HEK293 (cell line): ENCODE measurements at regions not wholly inside any gene's neighbourhood (a gene's known extent, or its start where the extent isn't known, plus 50 kb on each side); places are given as distances from the start of the nearest gene placed in this dataset.
"Not testable (repeated sequence)": the region's sequence is repeated elsewhere in the genome, so short reads cannot be mapped to it uniquely, and the experiment has no call there.

Experiments used
- CTCF ChIA-PET: fragments of 350-600 bp; formaldehyde crosslinking; extraction: SDS; loops from one replicate; lab custom pipeline; 2021; ENCODE audit warnings: antibody characterized with exemption; lab: Yijun Ruan, JAX
- POLR2A ChIA-PET: fragments of 300-600 bp; formaldehyde crosslinking; extraction: SDS; loops from one replicate; lab custom pipeline; 2020; ENCODE audit warnings: antibody characterized with exemption, inconsistent platforms; lab: Yijun Ruan, JAX
- H3K27ac ChIP-seq: fragments of 200-500 bp; sonication (Bioruptor generic); 2 replicates; pipeline ENCODE4 v1.5.1; 2014; ENCODE audit warnings: low read depth, low read length, control low read depth, inconsistent platforms; ENCODE audit errors: extremely low read depth
- H3K36me3 ChIP-seq, 2 experiments: fragments of 200-500 bp in 1 of 2; sonication (Bioruptor generic) in 1 of 2; 1 replicate in 1 of 2; 2 replicates in 1 of 2; pipeline ENCODE4 v1.5.1; 2014 to 2017; ENCODE audit warnings: inconsistent platforms in 2 of 2, low read length in 2 of 2; ENCODE audit not compliant: control insufficient read depth in 2 of 2, insufficient read depth in 1 of 2
- H3K4me1 ChIP-seq: fragments of 200-500 bp; sonication (Bioruptor generic); 2 replicates; pipeline ENCODE4 v1.5.1; 2014; ENCODE audit warnings: mild to moderate bottlenecking, low read length, inconsistent platforms; ENCODE audit not compliant: control insufficient read depth, insufficient read depth
- H3K4me3 ChIP-seq: 2 replicates; pipeline ENCODE4 v1.5.1; 2011; ENCODE audit warnings: low read depth, mild to moderate bottlenecking, control low read depth, low read length, moderate library complexity
- H3K9me3 ChIP-seq: fragments of 200-500 bp; sonication (Bioruptor generic); 2 replicates; pipeline ENCODE4 v1.5.1; 2014; ENCODE audit warnings: low read depth, low read length, inconsistent platforms; ENCODE audit not compliant: control insufficient read depth, insufficient read depth
- CTCF ChIP-seq: fragments of 450-650 bp; formaldehyde crosslinking; IDR thresholded peaks from 2 replicates; pipeline ENCODE4 v1.5.1; 2016; ENCODE audit warnings: missing biosample characterization, missing genetic modification characterization
- PRDM1 ChIP-seq: fragments of 450-650 bp; formaldehyde crosslinking; IDR thresholded peaks from 2 replicates; pipeline ENCODE4; 2016; ENCODE audit warnings: missing biosample characterization, missing genetic modification characterization
- SP2 ChIP-seq: fragments of 450-650 bp; formaldehyde crosslinking; IDR thresholded peaks from 2 replicates; pipeline ENCODE4 v1.5.1; 2016; ENCODE audit warnings: missing biosample characterization, missing genetic modification characterization
- TSHZ1 ChIP-seq: fragments of 450-650 bp; formaldehyde crosslinking; IDR thresholded peaks from 2 replicates; pipeline ENCODE4 v1.5.1; 2016; ENCODE audit warnings: missing biosample characterization, missing genetic modification characterization, borderline replicate concordance
- ZBTB20 ChIP-seq: fragments of 450-650 bp; formaldehyde crosslinking; IDR thresholded peaks from 2 replicates; pipeline ENCODE4 v1.5.1; 2016; ENCODE audit warnings: missing biosample characterization, missing genetic modification characterization
- ZFP37 ChIP-seq: fragments of 450-650 bp; formaldehyde crosslinking; IDR thresholded peaks from 2 replicates; pipeline ENCODE4 v1.5.1; 2016; ENCODE audit warnings: missing biosample characterization, missing genetic modification characterization
- ZFP69B ChIP-seq: fragments of 450-650 bp; formaldehyde crosslinking; IDR thresholded peaks from 2 replicates; pipeline ENCODE4 v1.5.1; 2016; ENCODE audit warnings: missing biosample characterization, missing genetic modification characterization
- ZNF140 ChIP-seq: fragments of 450-650 bp; formaldehyde crosslinking; IDR thresholded peaks from 2 replicates; pipeline ENCODE4 v1.5.1; 2016; ENCODE audit warnings: missing biosample characterization, missing genetic modification characterization
- ZNF2 ChIP-seq: fragments of 450-650 bp; formaldehyde crosslinking; IDR thresholded peaks from 2 replicates; pipeline ENCODE4 v1.5.1; 2016; ENCODE audit warnings: missing biosample characterization, missing genetic modification characterization
- ZNF26 ChIP-seq: fragments of 450-650 bp; formaldehyde crosslinking; IDR thresholded peaks from 2 replicates; pipeline ENCODE4 v1.5.1; 2016; ENCODE audit warnings: missing biosample characterization, missing genetic modification characterization
- ZNF311 ChIP-seq: fragments of 450-650 bp; formaldehyde crosslinking; IDR thresholded peaks from 2 replicates; pipeline ENCODE4 v1.5.1; 2017; ENCODE audit warnings: missing biosample characterization, missing genetic modification characterization, borderline replicate concordance
- ZNF341 ChIP-seq: fragments of 450-650 bp; formaldehyde crosslinking; IDR thresholded peaks from 2 replicates; pipeline ENCODE4; 2016; ENCODE audit warnings: low read depth, missing biosample characterization, missing genetic modification characterization
- ZNF426 ChIP-seq: fragments of 450-650 bp; formaldehyde crosslinking; IDR thresholded peaks from 2 replicates; pipeline ENCODE4 v1.5.1; 2017; ENCODE audit warnings: missing biosample characterization, missing genetic modification characterization, mild to moderate bottlenecking, inconsistent platforms, moderate library complexity
- ZNF530 ChIP-seq: fragments of 450-650 bp; formaldehyde crosslinking; IDR thresholded peaks from 2 replicates; pipeline ENCODE4 v1.5.1; 2016; ENCODE audit warnings: low read depth, missing biosample characterization, missing genetic modification characterization
- ZNF544 ChIP-seq: fragments of 450-650 bp; formaldehyde crosslinking; IDR thresholded peaks from 2 replicates; pipeline ENCODE4 v1.5.0; 2017; ENCODE audit warnings: missing biosample characterization, missing genetic modification characterization
- ZNF555 ChIP-seq: fragments of 450-650 bp; formaldehyde crosslinking; conservative IDR thresholded peaks from 2 replicates; pipeline ENCODE4 v1.5.1; 2017; ENCODE audit warnings: missing biosample characterization, mild to moderate bottlenecking, missing genetic modification characterization, inconsistent platforms
- ZNF596 ChIP-seq: fragments of 450-650 bp; IDR thresholded peaks from 2 replicates; pipeline ENCODE4 v1.5.0; 2018; ENCODE audit warnings: missing biosample characterization, mild to moderate bottlenecking, missing genetic modification characterization, moderate library complexity
- ZNF639 ChIP-seq: fragments of 450-650 bp; formaldehyde crosslinking; IDR thresholded peaks from 2 replicates; pipeline ENCODE4 v1.5.1; 2016; ENCODE audit warnings: missing biosample characterization, missing genetic modification characterization
- ZNF704 ChIP-seq: fragments of 450-650 bp; formaldehyde crosslinking; IDR thresholded peaks from 2 replicates; pipeline ENCODE4 v1.5.1; 2016; ENCODE audit warnings: missing biosample characterization, missing genetic modification characterization
- ZNF76 ChIP-seq: fragments of 450-650 bp; formaldehyde crosslinking; IDR thresholded peaks from 2 replicates; pipeline ENCODE4; 2016; ENCODE audit warnings: low read depth, missing biosample characterization, missing genetic modification characterization, borderline replicate concordance
- ZNF791 ChIP-seq: fragments of 450-650 bp; formaldehyde crosslinking; IDR thresholded peaks from 2 replicates; pipeline ENCODE4 v1.5.1; 2016; ENCODE audit warnings: missing biosample characterization, missing genetic modification characterization
- ZSCAN5A ChIP-seq: fragments of 450-650 bp; formaldehyde crosslinking; IDR thresholded peaks from 2 replicates; pipeline ENCODE4 v1.5.1; 2016; ENCODE audit warnings: missing biosample characterization, missing genetic modification characterization

GRCh38 chr18:1671710-1672109, 767.0 kb downstream of the ADCYAP1 start:
- H3K9me3 ChIP-seq, H3K4me3 ChIP-seq, H3K36me3 ChIP-seq, H3K27ac ChIP-seq, POLR2A ChIA-PET, CTCF ChIA-PET, H3K4me1 ChIP-seq: not testable (repeated sequence)

- H3K9me3 ChIP-seq = no peaks in the 10 kb centered on the region
- H3K4me3 ChIP-seq = no peak overlapping the region
- CTCF ChIA-PET = interaction anchor here (0.5 kb wide), 2 partner anchors 38 to 933 kb away, joined by 3 to 4 read pairs; no protein-coding TSS in a partner anchor
- H3K36me3 ChIP-seq = no peaks in the 10 kb centered on the region
- H3K4me1 ChIP-seq = no peaks in the 10 kb centered on the region
- TF ChIP-seq PRDM1 (tag by site-specific recombination) (no peak), ZNF544 (tag by site-specific recombination) (no peak), ZNF791 (tag by site-specific recombination) (no peak), ZNF555 (no peak), TSHZ1 (no peak)
- TF ChIP-seq, all 188 proteins: peak for 0
- no peak overlapping the region for H3K27ac ChIP-seq
- POLR2A ChIA-PET = no interaction called here
Observed at GRCh38 chr18:1676387-1676786, 771.7 kb downstream of the ADCYAP1 start.

- no peak for TF ChIP-seq CTCF (tag by site-specific recombination)
- no peak for TF ChIP-seq ZNF704 (tag by site-specific recombination)
- TF ChIP-seq ZNF544 (tag by site-specific recombination) = no peak
- TF ChIP-seq ZBTB20 = no peak
- no peak for TF ChIP-seq ZFP37 (tag by site-specific recombination)
- TF ChIP-seq ZSCAN5A (tag by site-specific recombination) = no peak
- TF ChIP-seq ZNF76 (tag by site-specific recombination) = no peak
- no peak for TF ChIP-seq ZNF639 (tag by site-specific recombination)
- TF ChIP-seq ZFP69B = no peak
- no peak for TF ChIP-seq ZNF341 (tag by site-specific recombination)
- TF ChIP-seq ZNF426 (tag by site-specific recombination) = no peak
- TF ChIP-seq ZNF311 (tag by site-specific recombination) = no peak
- TF ChIP-seq ZNF530 (tag by site-specific recombination) = no peak
- no peak for TF ChIP-seq ZNF140 (tag by site-specific recombination)
- TF ChIP-seq SP2 (tag by site-specific recombination) = no peak
- TF ChIP-seq ZNF26 (tag by site-specific recombination) = no peak
- no peak for TF ChIP-seq ZNF596
- no peak for TF ChIP-seq ZNF2 (tag by site-specific recombination)
- TF ChIP-seq, all 188 proteins: peak for 0
- POLR2A ChIA-PET = no interaction called here
- CTCF ChIA-PET = no interaction called here
Observed at GRCh38 chr18:1680108-1680507, 775.4 kb downstream of the ADCYAP1 start.

More at GRCh38 chr18:1680108-1680507, 775.4 kb downstream of the ADCYAP1 start:
- Histone ChIP-seq H3K4me1 (no peaks in the 10 kb centered on the region), H3K4me3 (no peak overlapping the region), H3K27ac (no peak overlapping the region), H3K36me3 (no peaks in the 10 kb centered on the region), H3K9me3 (no peaks in the 10 kb centered on the region)
